Smooth muscle cell (in vitro differentiated cells): ENCODE measurements at regions not wholly inside any gene's neighbourhood (a gene's known extent, or its start where the extent isn't known, plus 50 kb on each side); places are given as distances from the start of the nearest gene placed in this dataset.

Experiments
- DNase-seq: peaks from one replicate; lab custom pipeline; 2025; ENCODE audit not compliant: unreplicated experiment; lab: John Stamatoyannopoulos, UW
- H2AFZ ChIP-seq: fragments of 200-600 bp; sonication (generic); 2 replicates; pipeline ENCODE4 v1.6.0; 2016; ENCODE audit warnings: antibody characterized with exemption, low read depth, mild to moderate bottlenecking
- H3F3A ChIP-seq: fragments of 200-600 bp; sonication (generic); 2 replicates; pipeline ENCODE4 v1.6.0; 2017; ENCODE audit warnings: antibody characterized with exemption, low read depth
- H3K27ac ChIP-seq: fragments of 200-600 bp; sonication (generic); 2 replicates; pipeline ENCODE4 v1.5.1; 2016; ENCODE audit warnings: low read depth, mild to moderate bottlenecking
- H3K27me3 ChIP-seq: fragments of 200-600 bp; sonication (generic); 2 replicates; pipeline ENCODE4 v1.6.1; 2016; ENCODE audit warnings: low read depth, mild to moderate bottlenecking
- H3K36me3 ChIP-seq: fragments of 200-600 bp; sonication (generic); 2 replicates; pipeline ENCODE4 v1.5.1; 2016; ENCODE audit warnings: low read depth
- H3K4me1 ChIP-seq: fragments of 200-600 bp; sonication (generic); 2 replicates; pipeline ENCODE4 v1.5.1; 2016; ENCODE audit warnings: low read depth
- H3K4me2 ChIP-seq: fragments of 200-600 bp; sonication (generic); 2 replicates; pipeline ENCODE4 v1.6.0; 2016; ENCODE audit warnings: mild to moderate bottlenecking
- H3K4me3 ChIP-seq: fragments of 200-600 bp; sonication (generic); 2 replicates; pipeline ENCODE4 v1.5.1; 2016; ENCODE audit warnings: mild to moderate bottlenecking
- H3K79me2 ChIP-seq: fragments of 200-600 bp; sonication (generic); 2 replicates; pipeline ENCODE4 v1.6.0; 2016; ENCODE audit warnings: low read depth, mild to moderate bottlenecking
- H3K9ac ChIP-seq: fragments of 200-600 bp; sonication (generic); 2 replicates; pipeline ENCODE4 v1.6.0; 2016; ENCODE audit warnings: low read depth
- H3K9me3 ChIP-seq: fragments of 200-600 bp; sonication (generic); replicated peaks from 2 replicates; pipeline ENCODE4 v1.5.1; 2016; ENCODE audit warnings: low read depth
- H4K20me1 ChIP-seq: fragments of 200-600 bp; sonication (generic); 2 replicates; pipeline ENCODE4 v1.6.0; 2016; ENCODE audit warnings: low read depth
- WGBS: methylation state at CpG from one replicate; pipeline ENCODE4 v1.1.7; 2016; ENCODE audit warnings: low lambda C conversion rate; 5-methylcytosine and 5-hydroxymethylcytosine counted together
- TF ChIP-seq, protein P1 (sequence below): fragments of 200-600 bp; sonication (generic); IDR thresholded peaks from 2 replicates; pipeline ENCODE4 v1.5.1; 2017; ENCODE audit warnings: borderline replicate concordance, mild to moderate bottlenecking, antibody characterized with exemption; ENCODE audit not compliant: insufficient read depth, poor library complexity, severe bottlenecking

GRCh38 chr4:100962698-100963097, 384.6 kb downstream of the PPP3CA start:
- Histone ChIP-seq H3K4me1 (no peaks in the 10 kb centered on the region), H3K9me3 (no peaks in the 10 kb centered on the region), H3K27ac (no peak overlapping the region), H2AFZ (no peak overlapping the region), H3F3A (no peaks in the 10 kb centered on the region), H4K20me1 (no peaks in the 10 kb centered on the region), H3K9ac (no peak overlapping the region), H3K27me3 (no peaks in the 10 kb centered on the region), H3K4me2 (no peak overlapping the region), H3K79me2 (no peaks in the 10 kb centered on the region), H3K4me3 (no peak overlapping the region), H3K36me3 (no peaks in the 10 kb centered on the region)
- no peak for DNase-seq
- TF ChIP-seq, protein P1, sequence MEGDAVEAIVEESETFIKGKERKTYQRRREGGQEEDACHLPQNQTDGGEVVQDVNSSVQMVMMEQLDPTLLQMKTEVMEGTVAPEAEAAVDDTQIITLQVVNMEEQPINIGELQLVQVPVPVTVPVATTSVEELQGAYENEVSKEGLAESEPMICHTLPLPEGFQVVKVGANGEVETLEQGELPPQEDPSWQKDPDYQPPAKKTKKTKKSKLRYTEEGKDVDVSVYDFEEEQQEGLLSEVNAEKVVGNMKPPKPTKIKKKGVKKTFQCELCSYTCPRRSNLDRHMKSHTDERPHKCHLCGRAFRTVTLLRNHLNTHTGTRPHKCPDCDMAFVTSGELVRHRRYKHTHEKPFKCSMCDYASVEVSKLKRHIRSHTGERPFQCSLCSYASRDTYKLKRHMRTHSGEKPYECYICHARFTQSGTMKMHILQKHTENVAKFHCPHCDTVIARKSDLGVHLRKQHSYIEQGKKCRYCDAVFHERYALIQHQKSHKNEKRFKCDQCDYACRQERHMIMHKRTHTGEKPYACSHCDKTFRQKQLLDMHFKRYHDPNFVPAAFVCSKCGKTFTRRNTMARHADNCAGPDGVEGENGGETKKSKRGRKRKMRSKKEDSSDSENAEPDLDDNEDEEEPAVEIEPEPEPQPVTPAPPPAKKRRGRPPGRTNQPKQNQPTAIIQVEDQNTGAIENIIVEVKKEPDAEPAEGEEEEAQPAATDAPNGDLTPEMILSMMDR, result no peak

GRCh38 chr4:100960232-100960631, 387.1 kb downstream of the PPP3CA start:
- Histone ChIP-seq H3K4me3 (no peak overlapping the region), H3K27me3 (no peaks in the 10 kb centered on the region), H4K20me1 (no peaks in the 10 kb centered on the region), H3K4me1 (no peaks in the 10 kb centered on the region), H3K79me2 (no peaks in the 10 kb centered on the region), H3K27ac (no peak overlapping the region), H3K36me3 (no peaks in the 10 kb centered on the region), H3K4me2 (no peak overlapping the region), H3F3A (no peaks in the 10 kb centered on the region), H2AFZ (no peak overlapping the region), H3K9me3 (no peaks in the 10 kb centered on the region), H3K9ac (no peak overlapping the region)
- no peak for DNase-seq
- WGBS, result 88% methylated on average over 3 of the region's 3 CpGs
- TF ChIP-seq, protein P1, result no peak

DNA sequence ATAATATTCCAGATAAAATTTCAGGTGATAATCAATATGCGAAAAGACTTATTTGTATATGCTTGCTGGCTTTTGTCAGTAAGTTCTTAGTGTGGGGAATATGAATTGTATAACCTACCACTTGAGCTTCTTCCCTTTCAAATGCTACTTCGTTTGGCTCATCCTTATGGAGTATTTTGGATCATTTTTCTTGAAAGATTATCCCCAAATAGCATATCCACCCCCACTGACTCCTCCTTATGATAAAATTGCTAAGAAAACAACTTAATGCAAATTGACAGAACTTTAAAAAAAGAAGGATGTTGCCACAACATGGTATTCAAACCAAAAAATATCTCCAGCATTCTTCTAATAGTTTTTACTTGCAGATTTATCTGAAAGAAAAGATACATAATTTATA, 393.3 kb downstream of the PPP3CA start:
- WGBS, result 87% methylated on average over 2 of the region's 2 CpGs

DNA sequence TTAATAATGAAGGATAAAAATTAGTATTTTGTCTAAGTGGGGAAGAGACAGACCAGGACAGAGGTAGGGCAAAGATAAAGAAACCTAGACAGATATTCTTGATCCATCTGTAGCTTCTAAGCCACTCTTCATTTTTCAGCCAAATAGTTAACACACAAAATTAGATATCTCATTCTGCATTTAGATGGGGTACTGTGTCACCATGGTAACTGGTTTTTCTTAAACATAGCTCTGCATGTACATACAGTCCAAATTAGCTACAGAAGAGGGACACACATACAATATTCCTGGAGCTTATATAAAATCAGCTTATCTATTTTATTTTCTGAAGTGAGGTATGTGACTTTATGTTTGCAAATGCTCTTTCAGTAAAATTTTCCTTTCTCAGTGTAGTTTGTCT, 393.7 kb downstream of the PPP3CA start:
- no peak for DNase-seq
- H3K27ac ChIP-seq, result no peak overlapping the region
- no peaks in the 10 kb centered on the region for H4K20me1 ChIP-seq
- no peaks in the 10 kb centered on the region for H3F3A ChIP-seq
- no peaks in the 10 kb centered on the region for H3K9me3 ChIP-seq
- H3K36me3 ChIP-seq, result no peaks in the 10 kb centered on the region
- H2AFZ ChIP-seq, result no peak overlapping the region
- no peak overlapping the region for H3K4me2 ChIP-seq
- H3K4me1 ChIP-seq, result no peaks in the 10 kb centered on the region
- H3K9ac ChIP-seq, result no peak overlapping the region
- TF ChIP-seq, protein P1, result no peak
- H3K27me3 ChIP-seq, result no peaks in the 10 kb centered on the region
- no peak overlapping the region for H3K4me3 ChIP-seq
- no peaks in the 10 kb centered on the region for H3K79me2 ChIP-seq

More for the DNA sequence above, 393.3 kb downstream of the PPP3CA start:
- Histone ChIP-seq H3K27ac (no peak overlapping the region), H3K79me2 (no peaks in the 10 kb centered on the region), H3K27me3 (no peaks in the 10 kb centered on the region), H3K9me3 (no peaks in the 10 kb centered on the region), H3K36me3 (no peaks in the 10 kb centered on the region), H2AFZ (no peak overlapping the region), H4K20me1 (no peaks in the 10 kb centered on the region), H3K4me3 (no peak overlapping the region), H3F3A (no peaks in the 10 kb centered on the region), H3K9ac (no peak overlapping the region), H3K4me1 (no peaks in the 10 kb centered on the region), H3K4me2 (no peak overlapping the region)
- no peak for DNase-seq
- TF ChIP-seq, protein P1, result no peak
